Activated CD4-positive, alpha-beta T cell treated with anti-CD3 and anti-CD28 coated beads, Interleukin-2, amount 10 ng/mL, durations not matched to agents 24 days and 14 days (primary cell): ENCODE measurements at regions not wholly inside any gene's neighbourhood (a gene's known extent, or its start where the extent isn't known, plus 50 kb on each side); places are given as distances from the start of the nearest gene placed in this dataset.
"Not testable (repeated sequence)": the region's sequence is repeated elsewhere in the genome, so short reads cannot be mapped to it uniquely, and the experiment has no call there.

Experiments used
- DNase-seq: peaks from one replicate; pipeline ENCODE4 v3.0.0; 2022
- H3K27ac Mint-ChIP-seq: one replicate; pipeline ENCODE4 v1.8.0; 2022; ENCODE audit warnings: mild to moderate bottlenecking, mixed read lengths
- H3K27me3 Mint-ChIP-seq: one replicate; pipeline ENCODE4 v1.8.0; 2022; ENCODE audit warnings: mixed read lengths
- H3K36me3 Mint-ChIP-seq: one replicate; pipeline ENCODE4 v1.8.0; 2022; ENCODE audit warnings: low read depth, mild to moderate bottlenecking, mixed read lengths
- H3K4me1 Mint-ChIP-seq: one replicate; pipeline ENCODE4 v1.8.0; 2021; ENCODE audit warnings: mixed read lengths
- H3K4me3 Mint-ChIP-seq: one replicate; pipeline ENCODE4 v1.8.0; 2022; ENCODE audit warnings: mild to moderate bottlenecking, moderate library complexity, mixed read lengths
- H3K9me3 Mint-ChIP-seq: one replicate; pipeline ENCODE4 v1.8.0; 2021; ENCODE audit warnings: mixed read lengths
- intact Hi-C: fragments of 100-400 bp; cut with micrococcal nuclease; formaldehyde crosslinking; loops from one replicate; pipeline ENCODE4 v1.15.1; 2023

GRCh38 chr13:63446329-63446728, 2030.7 kb upstream of the PCDH20 start:
- Mint-ChIP-seq H3K27me3 (no peaks in the 10 kb centered on the region), H3K4me3 (no peak overlapping the region), H3K4me1 (no peaks in the 10 kb centered on the region), H3K27ac (no peak overlapping the region), H3K36me3 (no peaks in the 10 kb centered on the region), H3K9me3 (no peaks in the 10 kb centered on the region)
- no peak for DNase-seq
- intact Hi-C loops, result no loop called here

- H3K27ac Mint-ChIP-seq, H3K36me3 Mint-ChIP-seq, H3K27me3 Mint-ChIP-seq, DNase-seq, H3K9me3 Mint-ChIP-seq, H3K4me1 Mint-ChIP-seq, intact Hi-C loops, H3K4me3 Mint-ChIP-seq: not testable (repeated sequence)
Observed at GRCh38 chr13:63444225-63444624, 2028.6 kb upstream of the PCDH20 start.

GRCh38 chr13:63438951-63439350, 2023.3 kb upstream of the PCDH20 start:
- H3K9me3 Mint-ChIP-seq, result peaks cover 5% of the 10 kb centered on the region
- H3K27ac Mint-ChIP-seq, result no peak overlapping the region
- H3K36me3 Mint-ChIP-seq, result no peaks in the 10 kb centered on the region
- H3K27me3 Mint-ChIP-seq, result no peaks in the 10 kb centered on the region
- H3K4me3 Mint-ChIP-seq, result no peak overlapping the region
- intact Hi-C loops, result no loop called here
- DNase-seq, result no peak
- no peaks in the 10 kb centered on the region for H3K4me1 Mint-ChIP-seq

GRCh38 chr13:63436325-63436668, 2020.6 kb upstream of the PCDH20 start:
- Mint-ChIP-seq H3K27me3 (no peaks in the 10 kb centered on the region), H3K36me3 (no peaks in the 10 kb centered on the region), H3K4me1 (no peaks in the 10 kb centered on the region), H3K27ac (no peak overlapping the region), H3K9me3 (peaks cover 5% of the 10 kb centered on the region), H3K4me3 (no peak overlapping the region)
- intact Hi-C loops, result no loop called here
- DNase-seq, result no peak

GRCh38 chr13:63435667-63436324, 2020.1 kb upstream of the PCDH20 start:
- intact Hi-C loops, result no loop called here
- Mint-ChIP-seq H3K27me3 (no peaks in the 10 kb centered on the region), H3K4me1 (no peaks in the 10 kb centered on the region), H3K36me3 (no peaks in the 10 kb centered on the region), H3K9me3 (peaks cover 5% of the 10 kb centered on the region), H3K27ac (no peak overlapping the region), H3K4me3 (no peak overlapping the region)
- DNase-seq, result no peak

- Mint-ChIP-seq H3K9me3 (no peaks in the 10 kb centered on the region), H3K27ac (no peak overlapping the region), H3K4me3 (no peak overlapping the region), H3K27me3 (no peaks in the 10 kb centered on the region), H3K4me1 (no peaks in the 10 kb centered on the region), H3K36me3 (no peaks in the 10 kb centered on the region)
- intact Hi-C loops, result no loop called here
- DNase-seq, result no peak
Observed at GRCh38 chr13:63433546-63434150, 2018.0 kb upstream of the PCDH20 start.

GRCh38 chr13:63427170-63427569, 2011.5 kb upstream of the PCDH20 start:
- no peak for DNase-seq
- H3K36me3 Mint-ChIP-seq, result no peaks in the 10 kb centered on the region
- H3K4me1 Mint-ChIP-seq, result no peaks in the 10 kb centered on the region
- intact Hi-C loops, result no loop called here
- H3K9me3 Mint-ChIP-seq, result no peaks in the 10 kb centered on the region
- H3K27ac Mint-ChIP-seq, result no peak overlapping the region
- no peaks in the 10 kb centered on the region for H3K27me3 Mint-ChIP-seq
- H3K4me3 Mint-ChIP-seq, result no peak overlapping the region

GRCh38 chr13:63425131-63425530, 2009.5 kb upstream of the PCDH20 start:
- H3K9me3 Mint-ChIP-seq, result no peaks in the 10 kb centered on the region
- no peak overlapping the region for H3K4me3 Mint-ChIP-seq
- H3K4me1 Mint-ChIP-seq, result no peaks in the 10 kb centered on the region
- DNase-seq, result no peak
- no peaks in the 10 kb centered on the region for H3K36me3 Mint-ChIP-seq
- H3K27ac Mint-ChIP-seq, result no peak overlapping the region
- H3K27me3 Mint-ChIP-seq, result no peaks in the 10 kb centered on the region
- intact Hi-C loops, result no loop called here

- no peak for DNase-seq
- Mint-ChIP-seq H3K4me3 (no peak overlapping the region), H3K4me1 (no peaks in the 10 kb centered on the region), H3K36me3 (no peaks in the 10 kb centered on the region), H3K27ac (no peak overlapping the region), H3K9me3 (peaks cover 4% of the 10 kb centered on the region), H3K27me3 (no peaks in the 10 kb centered on the region)
- intact Hi-C loops, result no loop called here
Observed at GRCh38 chr13:63421123-63421522, 2005.5 kb upstream of the PCDH20 start.

GRCh38 chr13:63420685-63421084, 2005.0 kb upstream of the PCDH20 start:
- Mint-ChIP-seq H3K36me3 (no peaks in the 10 kb centered on the region), H3K4me3 (no peak overlapping the region), H3K4me1 (no peaks in the 10 kb centered on the region), H3K27ac (no peak overlapping the region), H3K9me3 (peaks cover 4% of the 10 kb centered on the region), H3K27me3 (no peaks in the 10 kb centered on the region)
- intact Hi-C loops, result no loop called here
- no peak for DNase-seq

GRCh38 chr13:63414247-63414646, 1998.6 kb upstream of the PCDH20 start:
- Mint-ChIP-seq H3K9me3 (peaks cover 4% of the 10 kb centered on the region), H3K36me3 (no peaks in the 10 kb centered on the region), H3K4me3 (no peak overlapping the region)

GRCh38 chr13:63409791-63410351, 1994.2 kb upstream of the PCDH20 start:
- H3K36me3 Mint-ChIP-seq, result no peaks in the 10 kb centered on the region
- H3K9me3 Mint-ChIP-seq, result no peaks in the 10 kb centered on the region
- H3K27ac Mint-ChIP-seq, result no peak overlapping the region
- H3K4me3 Mint-ChIP-seq, result no peak overlapping the region
- no peaks in the 10 kb centered on the region for H3K4me1 Mint-ChIP-seq
- intact Hi-C loops, result no loop called here
- H3K27me3 Mint-ChIP-seq, result no peaks in the 10 kb centered on the region
- no peak for DNase-seq

More at GRCh38 chr13:63414247-63414646, 1998.6 kb upstream of the PCDH20 start:
- intact Hi-C loops, result no loop called here
- H3K4me1 Mint-ChIP-seq, result no peaks in the 10 kb centered on the region
- no peak for DNase-seq
- no peak overlapping the region for H3K27ac Mint-ChIP-seq
- H3K27me3 Mint-ChIP-seq, result no peaks in the 10 kb centered on the region

GRCh38 chr13:63408331-63409189, 1992.9 kb upstream of the PCDH20 start:
- peaks cover 3% of the 10 kb centered on the region for H3K9me3 Mint-ChIP-seq
- H3K27ac Mint-ChIP-seq, result no peak overlapping the region
- no peaks in the 10 kb centered on the region for H3K4me1 Mint-ChIP-seq
- H3K36me3 Mint-ChIP-seq, result no peaks in the 10 kb centered on the region
- intact Hi-C loops, result no loop called here
- no peak overlapping the region for H3K4me3 Mint-ChIP-seq
- DNase-seq, result no peak
- H3K27me3 Mint-ChIP-seq, result no peaks in the 10 kb centered on the region

GRCh38 chr13:63403733-63404132, 1988.1 kb upstream of the PCDH20 start:
- Mint-ChIP-seq H3K27me3 (no peaks in the 10 kb centered on the region), H3K27ac (no peak overlapping the region), H3K4me1 (no peaks in the 10 kb centered on the region), H3K9me3 (peaks cover 8% of the 10 kb centered on the region), H3K4me3 (no peak overlapping the region), H3K36me3 (no peaks in the 10 kb centered on the region)
- intact Hi-C loops, result no loop called here
- no peak for DNase-seq
